ENCODE measurements at regions not wholly inside any gene's neighbourhood (a gene's known extent, or its start where the extent isn't known, plus 50 kb on each side); places are given as distances from the start of the nearest gene placed in this dataset.

DNA sequence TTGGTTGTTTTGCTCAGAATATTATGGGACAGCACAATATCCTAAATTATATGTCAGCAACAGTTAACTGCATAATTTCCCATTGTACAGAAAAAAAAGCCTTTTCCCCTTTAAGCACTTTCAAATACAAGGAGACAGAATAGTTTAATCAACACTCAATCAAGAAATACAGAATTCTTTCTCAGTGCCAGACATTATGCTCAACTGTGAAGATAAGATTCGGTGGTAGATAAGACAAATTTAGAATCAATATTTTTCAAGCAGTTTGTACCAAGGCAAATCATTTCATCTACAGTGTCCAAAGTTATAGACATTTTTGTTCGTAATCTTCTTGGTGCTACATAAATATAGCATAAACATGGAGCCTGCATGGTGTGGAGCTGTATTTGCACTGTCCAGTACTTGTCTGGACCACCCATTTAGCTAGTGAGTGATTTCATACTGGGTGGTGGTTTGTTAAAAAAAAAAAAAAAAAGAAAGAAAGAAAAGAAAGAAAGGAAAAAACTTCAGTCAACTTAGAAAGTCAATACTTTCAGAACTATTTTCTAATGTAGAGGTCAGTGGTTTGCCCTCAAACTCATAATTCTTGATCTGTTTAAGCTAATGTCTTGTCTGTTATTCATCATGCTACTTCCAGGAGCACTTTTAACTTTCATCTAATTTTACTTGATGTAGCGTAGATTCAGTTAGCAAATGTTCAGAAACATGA lies 522.9 kb downstream of the FAT4 start:
- DNase-seq: no peak
- 64 to 72% methylated on average over 3 of the region's 3 CpGs for WGBS, 2 donors
- H3K4me3 ChIP-seq: no peak overlapping the region
- no peaks in the 10 kb centered on the region for H3K4me1 ChIP-seq
- no peaks in the 10 kb centered on the region for H3K36me3 ChIP-seq
- no peak overlapping the region for H3K27ac ChIP-seq
- intact Hi-C loops (cut with DNase I): no loop called here
- no peaks in the 10 kb centered on the region for H3K9me3 ChIP-seq
- H3K27me3 ChIP-seq: no peaks in the 10 kb centered on the region
- TF ChIP-seq POLR2AphosphoS5 (IDR thresholded peaks at IDR 0.05): no peak
- TF ChIP-seq CTCF (IDR thresholded peaks at IDR 0.05): no peak
- no peak for TF ChIP-seq POLR2A (IDR thresholded peaks at IDR 0.05)
- TF ChIP-seq EP300 (IDR thresholded peaks at IDR 0.05): no peak

- H3K27me3 ChIP-seq: no peaks in the 10 kb centered on the region
- H3K4me1 ChIP-seq: no peaks in the 10 kb centered on the region
- no peak for DNase-seq
- no peaks in the 10 kb centered on the region for H3K36me3 ChIP-seq
- H3K9me3 ChIP-seq: no peaks in the 10 kb centered on the region
- H3K27ac ChIP-seq: no peak overlapping the region
- 70 to 86% methylated on average over 6 of the region's 6 CpGs for WGBS, 2 donors
- intact Hi-C loops (cut with DNase I): no loop called here
- H3K4me3 ChIP-seq: no peak overlapping the region
- TF ChIP-seq CTCF (IDR thresholded peaks at IDR 0.05) (no peak), EP300 (IDR thresholded peaks at IDR 0.05) (no peak)
These were observed 523.4 kb downstream of the FAT4 start for GRCh38 chr4:125838202-125838601.

DNA sequence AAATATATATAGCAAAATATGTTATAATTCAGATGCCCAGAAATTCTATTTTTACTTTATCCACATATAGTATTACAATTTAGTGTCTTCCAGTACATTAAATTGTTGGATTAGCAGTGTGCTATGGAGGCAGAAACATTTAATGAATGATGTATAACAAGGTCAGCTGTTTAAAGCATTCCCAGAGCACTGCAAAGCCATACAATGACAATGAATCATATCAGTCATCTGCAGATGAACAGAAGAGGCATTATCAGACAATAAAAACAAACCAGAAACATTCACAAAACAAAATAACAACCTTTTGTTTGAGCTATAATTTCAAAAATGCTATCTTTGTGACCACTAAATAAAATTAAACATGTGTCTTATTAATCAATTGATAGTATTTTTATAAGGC lies 524.2 kb downstream of the FAT4 start:
- no peaks in the 10 kb centered on the region for H3K9me3 ChIP-seq
- no peaks in the 10 kb centered on the region for H3K27me3 ChIP-seq
- no peak for TF ChIP-seq POLR2A (IDR thresholded peaks at IDR 0.05)
- TF ChIP-seq CTCF (IDR thresholded peaks at IDR 0.05): no peak
- TF ChIP-seq POLR2AphosphoS5 (IDR thresholded peaks at IDR 0.05): no peak
- TF ChIP-seq EP300 (IDR thresholded peaks at IDR 0.05): no peak
- DNase-seq: no peak
- no peak overlapping the region for H3K27ac ChIP-seq
- H3K36me3 ChIP-seq: no peaks in the 10 kb centered on the region
- no peak overlapping the region for H3K4me3 ChIP-seq
- no peaks in the 10 kb centered on the region for H3K4me1 ChIP-seq
- intact Hi-C loops (cut with DNase I): no loop called here

DNA sequence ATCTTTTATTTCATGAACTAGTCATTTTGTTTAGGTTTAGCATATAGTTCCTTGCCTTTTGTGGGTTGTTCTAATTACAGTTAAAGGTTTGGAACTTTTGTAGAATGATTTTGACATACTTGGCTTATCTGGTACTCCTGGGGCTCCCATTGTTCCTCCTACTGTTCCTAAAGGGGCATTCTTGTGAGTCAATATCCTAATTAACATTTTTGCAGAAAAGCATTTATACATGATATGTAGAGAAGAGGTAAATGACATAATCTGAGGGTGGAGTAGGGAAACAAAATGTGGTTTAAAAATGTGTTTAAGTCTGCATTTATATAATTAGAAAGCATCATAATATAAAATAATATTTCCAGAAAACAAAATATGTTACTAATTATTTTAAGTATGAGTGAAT lies 529.2 kb downstream of the FAT4 start:
- no peak for TF ChIP-seq EP300 (IDR thresholded peaks at IDR 0.05)
- no peak for TF ChIP-seq POLR2AphosphoS5 (IDR thresholded peaks at IDR 0.05)
- no peak for TF ChIP-seq CTCF (IDR thresholded peaks at IDR 0.05)
- no peak for TF ChIP-seq POLR2A (IDR thresholded peaks at IDR 0.05)
- Histone ChIP-seq H3K36me3 (no peaks in the 10 kb centered on the region), H3K4me1 (no peaks in the 10 kb centered on the region), H3K27ac (no peak overlapping the region), H3K9me3 (no peaks in the 10 kb centered on the region), H3K27me3 (no peaks in the 10 kb centered on the region), H3K4me3 (no peak overlapping the region)
- intact Hi-C loops (cut with DNase I): no loop called here
- no peak for DNase-seq

GRCh38 chr4:125847518-125847917 lies 532.8 kb downstream of the FAT4 start:
- 81 to 91% methylated on average over 3 of the region's 3 CpGs for WGBS, 2 donors
- TF ChIP-seq EP300 (IDR thresholded peaks at IDR 0.05): no peak
- TF ChIP-seq POLR2AphosphoS5 (IDR thresholded peaks at IDR 0.05): no peak
- no peak for TF ChIP-seq POLR2A (IDR thresholded peaks at IDR 0.05)
- Histone ChIP-seq H3K27ac (no peak overlapping the region), H3K9me3 (no peaks in the 10 kb centered on the region), H3K4me3 (no peak overlapping the region), H3K4me1 (no peaks in the 10 kb centered on the region), H3K27me3 (no peaks in the 10 kb centered on the region), H3K36me3 (no peaks in the 10 kb centered on the region)
- DNase-seq: no peak
- intact Hi-C loops (cut with DNase I): no loop called here
